ENCODE measurements at regions not wholly inside any gene's neighbourhood (a gene's known extent, or its start where the extent isn't known, plus 50 kb on each side); places are given as distances from the start of the nearest gene placed in this dataset.

- TF ChIP-seq, protein P1, sequence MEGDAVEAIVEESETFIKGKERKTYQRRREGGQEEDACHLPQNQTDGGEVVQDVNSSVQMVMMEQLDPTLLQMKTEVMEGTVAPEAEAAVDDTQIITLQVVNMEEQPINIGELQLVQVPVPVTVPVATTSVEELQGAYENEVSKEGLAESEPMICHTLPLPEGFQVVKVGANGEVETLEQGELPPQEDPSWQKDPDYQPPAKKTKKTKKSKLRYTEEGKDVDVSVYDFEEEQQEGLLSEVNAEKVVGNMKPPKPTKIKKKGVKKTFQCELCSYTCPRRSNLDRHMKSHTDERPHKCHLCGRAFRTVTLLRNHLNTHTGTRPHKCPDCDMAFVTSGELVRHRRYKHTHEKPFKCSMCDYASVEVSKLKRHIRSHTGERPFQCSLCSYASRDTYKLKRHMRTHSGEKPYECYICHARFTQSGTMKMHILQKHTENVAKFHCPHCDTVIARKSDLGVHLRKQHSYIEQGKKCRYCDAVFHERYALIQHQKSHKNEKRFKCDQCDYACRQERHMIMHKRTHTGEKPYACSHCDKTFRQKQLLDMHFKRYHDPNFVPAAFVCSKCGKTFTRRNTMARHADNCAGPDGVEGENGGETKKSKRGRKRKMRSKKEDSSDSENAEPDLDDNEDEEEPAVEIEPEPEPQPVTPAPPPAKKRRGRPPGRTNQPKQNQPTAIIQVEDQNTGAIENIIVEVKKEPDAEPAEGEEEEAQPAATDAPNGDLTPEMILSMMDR (IDR thresholded peaks at IDR 0.05; ENCODE audit: poor library complexity), result no peak
- TF ChIP-seq EZH2phosphoT487 (IDR thresholded peaks at IDR 0.05; ENCODE audit: low read depth, severe bottlenecking, unreplicated experiment), result no peak
Measured at GRCh38 chr20:56955680-56956079, 310.8 kb downstream of the BMP7 start.
